HG03378 (cell line): ENCODE measurements at regions not wholly inside any gene's neighbourhood (a gene's known extent, or its start where the extent isn't known, plus 50 kb on each side); places are given as distances from the start of the nearest gene placed in this dataset.

Source experiments
- ATAC-seq: cut with Tn5 transposase; IDR thresholded peaks from one replicate; pipeline ENCODE4 v1.9.1; 2021; ENCODE audit warnings: mild to moderate bottlenecking, moderate library complexity; ENCODE audit not compliant: unreplicated experiment

DNA sequence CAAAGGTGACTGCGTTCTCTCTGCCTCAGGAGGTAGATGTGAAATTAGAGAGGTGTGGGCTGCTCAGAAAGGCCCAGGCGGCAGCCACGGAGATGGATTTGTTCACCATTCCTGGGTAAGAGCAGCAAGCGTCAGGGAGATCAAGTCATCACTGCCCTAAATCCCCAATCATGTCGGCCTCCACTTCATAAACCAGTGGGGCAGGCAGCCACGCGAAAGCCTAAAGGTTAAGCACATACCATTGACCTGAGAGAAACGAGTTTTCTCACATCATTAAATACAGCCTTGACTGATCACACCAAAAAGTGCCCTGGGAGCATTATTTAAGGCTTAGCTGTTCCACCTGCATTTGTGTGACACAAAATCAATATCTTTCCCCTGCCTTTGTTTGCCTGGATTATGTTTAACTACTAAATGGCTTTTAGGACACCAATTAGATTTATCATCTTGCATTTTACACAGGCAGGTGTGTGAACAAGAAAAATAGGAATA is 50.7 kb upstream of the FOXB1 start:
- ATAC-seq: no peak

DNA sequence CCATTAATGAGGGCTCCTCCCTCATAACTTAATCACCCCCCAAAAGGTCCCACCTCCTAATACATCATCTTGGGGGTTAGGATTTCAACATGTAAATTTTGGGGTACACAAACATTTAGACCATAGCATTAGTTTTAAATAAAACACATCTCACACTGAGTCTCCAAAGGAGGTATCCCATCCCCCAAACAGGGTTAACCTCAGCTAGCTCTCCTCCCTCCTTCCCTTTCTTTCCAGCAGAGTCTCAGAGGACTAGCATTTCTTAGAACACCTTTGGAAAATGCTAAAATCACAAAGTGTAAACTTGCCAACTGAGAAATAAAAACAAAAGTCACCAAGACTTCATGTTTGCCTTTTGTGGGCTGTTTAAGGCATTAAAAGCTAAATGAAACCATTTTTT is 51.2 kb upstream of the FOXB1 start:
- ATAC-seq: no peak

DNA sequence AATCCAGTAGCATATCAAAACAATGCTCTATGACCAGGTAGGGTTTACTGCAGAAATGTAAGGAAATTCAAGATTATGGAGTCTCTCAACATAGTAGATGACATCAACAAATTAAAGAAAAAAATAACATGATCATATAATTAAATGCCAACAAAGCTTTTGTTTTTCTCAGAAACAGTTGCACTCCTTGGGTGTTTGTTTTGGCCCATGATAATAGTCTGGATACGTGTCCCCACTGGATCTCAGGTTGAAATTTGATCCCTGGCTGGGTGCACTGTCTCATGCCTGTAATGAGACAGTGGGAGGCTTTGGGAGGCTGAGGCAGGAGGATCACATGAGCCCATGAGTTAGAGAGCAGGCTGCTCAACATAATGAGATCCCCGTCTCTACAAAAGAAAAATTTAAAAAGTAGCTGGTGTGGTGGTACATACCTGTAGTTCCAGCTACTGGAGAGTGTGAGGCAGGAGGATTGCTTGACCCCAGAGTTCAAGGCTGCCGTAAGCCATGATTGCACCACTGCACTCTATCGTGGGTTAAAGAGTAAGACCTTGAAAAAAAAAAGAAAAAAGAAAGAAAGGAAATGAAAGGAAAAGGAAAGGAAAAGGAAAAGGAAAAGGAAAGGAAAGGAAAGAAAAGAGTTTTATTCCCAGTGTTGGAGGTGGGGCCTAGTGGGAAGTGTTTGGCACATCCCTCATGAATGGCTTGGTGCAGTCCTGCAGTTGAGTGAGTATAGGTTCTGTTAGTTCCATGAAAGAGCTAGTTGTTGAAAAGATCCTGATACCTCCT is 53.3 kb upstream of the FOXB1 start:
- ATAC-seq: no peak

DNA sequence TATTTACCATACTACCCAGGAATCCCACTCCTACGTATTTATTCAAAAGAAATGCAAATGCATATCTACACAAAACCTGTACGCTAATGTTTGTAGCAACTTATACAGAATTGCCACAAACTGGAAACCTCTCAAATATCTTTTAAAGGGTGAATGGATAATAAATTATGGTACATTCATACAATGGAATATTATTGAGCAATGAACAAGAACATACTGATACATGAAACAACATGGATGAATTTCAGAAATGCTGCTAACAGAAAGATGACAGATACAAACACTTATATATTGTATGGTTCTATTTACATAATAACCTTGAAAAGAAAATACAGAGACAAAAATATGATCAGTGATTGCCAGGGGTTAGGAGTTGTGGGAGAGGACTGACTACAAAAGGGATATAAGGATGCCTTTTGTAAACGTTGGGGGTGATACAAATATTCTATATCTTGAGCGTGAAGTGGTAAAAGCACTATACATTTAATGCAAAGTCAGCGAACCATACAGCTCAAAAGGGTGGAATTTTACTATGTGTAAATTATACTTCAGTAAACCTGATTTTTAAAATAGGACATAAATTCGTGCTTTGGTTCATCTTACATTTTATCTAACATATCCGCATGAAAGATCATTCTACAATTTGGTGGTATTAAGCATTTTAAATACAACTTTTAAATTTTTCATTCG is 55.0 kb upstream of the FOXB1 start:
- ATAC-seq: no peak

DNA sequence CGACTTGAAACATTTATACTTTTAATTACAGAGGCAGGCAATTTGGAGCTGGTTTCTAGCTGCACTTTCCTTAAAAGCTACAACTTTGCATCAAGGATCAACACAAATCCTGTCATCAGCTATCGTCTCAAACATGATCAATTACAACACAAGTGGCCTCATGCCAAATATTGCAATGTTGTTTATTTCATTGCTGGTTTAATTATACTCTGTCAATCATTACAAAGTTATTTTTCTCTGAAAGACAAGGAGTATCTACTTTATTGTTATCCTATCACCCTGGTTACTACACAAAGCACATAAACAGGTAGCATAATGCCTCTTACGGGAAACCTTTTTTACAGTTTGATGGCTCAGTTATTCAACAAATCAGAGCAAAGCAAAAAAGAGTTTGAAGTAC is 58.0 kb upstream of the FOXB1 start:
- ATAC-seq: no peak

DNA sequence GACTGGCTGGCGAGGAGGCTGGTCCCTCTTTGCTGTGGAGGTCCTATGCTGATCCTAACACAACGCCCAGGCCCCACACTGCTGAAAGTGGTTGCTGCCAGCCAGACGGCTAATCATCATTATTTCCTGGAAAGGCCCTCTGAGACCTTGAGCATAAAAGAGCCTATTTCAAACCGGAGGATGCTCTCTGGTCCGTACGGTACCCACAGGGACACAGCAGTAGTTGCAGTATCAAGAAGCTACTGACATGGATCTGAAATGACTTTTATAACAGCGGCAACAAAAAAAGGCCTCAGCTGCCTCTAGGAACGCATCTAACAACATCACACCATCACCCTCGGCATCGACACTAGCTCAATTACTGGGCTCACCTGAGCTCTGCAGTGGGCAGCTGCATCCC is 59.1 kb upstream of the FOXB1 start:
- ATAC-seq: no peak

DNA sequence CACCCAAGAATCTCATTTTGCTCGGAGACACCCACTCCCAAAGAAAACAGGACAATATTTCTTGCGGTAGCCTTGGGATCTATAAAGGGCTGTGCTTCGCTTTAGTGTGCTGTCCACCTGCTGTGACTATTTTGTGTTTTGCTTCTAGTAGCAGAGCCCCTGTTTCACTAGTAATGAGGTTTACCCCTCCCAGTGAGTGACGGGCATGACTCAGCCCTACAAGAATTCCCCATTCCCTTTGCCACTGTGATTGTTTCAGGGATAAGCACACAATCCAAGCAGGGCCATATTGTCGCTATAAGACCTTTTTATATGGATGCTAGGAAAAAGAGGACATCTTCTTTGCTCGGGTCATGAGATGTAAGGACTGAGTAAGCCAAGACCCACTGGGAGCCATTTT is 62.5 kb upstream of the FOXB1 start:
- ATAC-seq: no peak

DNA sequence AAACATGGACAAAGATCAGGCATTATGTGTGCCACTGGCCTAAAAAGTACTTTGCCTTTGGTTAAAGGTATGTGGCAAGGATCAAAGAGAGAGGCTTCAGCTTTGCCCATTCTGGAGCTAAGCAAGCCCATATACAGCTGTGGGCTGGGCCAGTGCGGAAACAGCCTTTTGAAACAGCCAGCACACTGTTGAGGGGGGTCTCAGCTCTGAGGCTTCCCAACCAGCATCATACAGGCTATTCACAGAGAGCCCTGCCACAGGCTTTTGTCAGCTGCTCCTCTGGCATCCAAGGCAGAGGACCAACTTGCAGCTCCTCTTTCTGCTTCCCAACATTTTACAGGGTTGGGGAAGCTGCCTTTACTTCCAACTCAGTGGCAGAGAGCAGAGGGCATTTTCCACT is 63.2 kb upstream of the FOXB1 start:
- no peak for ATAC-seq

DNA sequence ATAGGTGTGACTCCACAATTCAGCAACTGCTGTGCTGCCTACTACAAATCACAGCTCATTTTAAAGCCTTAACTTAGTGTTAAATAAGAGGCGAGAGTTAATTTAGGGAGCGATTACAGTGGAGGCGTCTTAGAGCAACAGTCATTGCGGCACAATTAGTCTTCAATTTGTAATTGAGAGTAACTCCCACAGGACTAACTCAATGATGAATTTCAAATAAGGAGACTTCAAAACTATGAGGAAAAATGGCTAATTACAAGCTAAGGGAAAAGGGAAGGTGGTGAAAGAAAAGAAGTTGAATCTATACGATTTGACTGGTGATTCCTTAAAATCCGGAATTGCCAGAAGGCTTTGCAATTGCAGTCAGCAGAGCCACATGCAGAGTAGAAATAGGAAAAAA is 63.7 kb upstream of the FOXB1 start:
- no peak for ATAC-seq

DNA sequence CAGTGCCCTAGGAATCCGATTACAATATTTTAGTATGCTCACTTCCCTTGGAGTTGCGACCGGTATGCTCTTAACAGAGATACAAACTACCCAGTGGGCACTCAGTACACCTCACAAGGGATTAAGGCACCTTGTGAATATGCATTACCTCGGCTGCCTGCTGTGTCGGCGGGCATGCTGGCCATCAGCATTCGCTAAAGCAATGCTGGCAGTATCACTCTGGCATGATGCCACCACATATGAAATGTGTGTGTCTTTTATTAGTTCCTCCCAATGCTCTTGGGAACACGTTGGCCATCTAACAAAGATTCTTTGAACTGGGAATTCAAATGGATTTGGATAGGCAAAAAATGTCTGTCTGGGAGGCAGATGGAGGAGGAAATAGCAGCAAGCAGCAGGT is 67.4 kb upstream of the FOXB1 start:
- ATAC-seq: no peak

DNA sequence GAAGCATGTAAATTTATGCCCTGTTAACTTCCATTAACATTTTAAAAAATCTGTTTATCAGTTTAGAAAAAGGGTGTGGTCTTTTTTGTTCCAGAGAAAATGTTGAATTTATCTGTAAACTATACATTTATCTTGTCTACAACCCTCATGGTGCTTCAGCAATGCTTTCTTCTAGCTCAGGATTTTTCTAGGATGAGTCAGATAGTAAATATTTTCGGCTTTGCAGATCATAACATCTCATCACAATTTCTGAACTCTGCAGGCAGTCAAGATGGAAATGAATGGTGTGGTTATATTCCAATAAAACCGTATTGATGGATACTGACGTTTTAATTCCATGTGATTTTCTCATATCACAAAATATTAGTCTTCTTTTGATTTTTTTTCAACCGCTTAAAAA is 70.5 kb upstream of the FOXB1 start:
- ATAC-seq: no peak

DNA sequence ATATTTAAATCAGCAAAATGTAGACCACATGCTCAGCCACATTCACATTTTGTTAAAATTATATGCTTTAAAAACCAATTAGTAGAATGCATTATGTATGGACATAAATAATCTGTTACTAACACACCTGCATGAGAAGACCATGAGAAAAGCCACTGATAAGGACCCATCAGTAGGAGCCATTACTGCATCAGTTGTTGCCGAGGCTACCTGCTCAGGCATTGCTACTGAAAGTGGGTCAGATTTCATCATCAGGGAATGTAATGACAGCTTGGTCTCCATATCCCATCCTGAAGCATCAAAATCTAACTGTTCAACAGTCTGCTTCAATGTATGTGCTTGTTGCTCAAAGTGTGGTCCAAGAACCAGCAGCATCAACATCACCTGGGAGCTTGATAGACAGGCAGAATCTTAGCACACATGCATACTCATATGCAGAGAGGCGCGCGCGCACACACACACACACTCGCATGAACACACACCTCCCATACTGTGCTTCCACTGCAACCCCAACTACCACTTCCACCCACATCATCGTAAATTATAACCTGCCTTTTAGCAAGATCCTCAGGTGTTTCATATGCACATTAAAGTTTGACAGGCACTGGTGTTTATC is 72.4 kb upstream of the FOXB1 start:
- no peak for ATAC-seq

DNA sequence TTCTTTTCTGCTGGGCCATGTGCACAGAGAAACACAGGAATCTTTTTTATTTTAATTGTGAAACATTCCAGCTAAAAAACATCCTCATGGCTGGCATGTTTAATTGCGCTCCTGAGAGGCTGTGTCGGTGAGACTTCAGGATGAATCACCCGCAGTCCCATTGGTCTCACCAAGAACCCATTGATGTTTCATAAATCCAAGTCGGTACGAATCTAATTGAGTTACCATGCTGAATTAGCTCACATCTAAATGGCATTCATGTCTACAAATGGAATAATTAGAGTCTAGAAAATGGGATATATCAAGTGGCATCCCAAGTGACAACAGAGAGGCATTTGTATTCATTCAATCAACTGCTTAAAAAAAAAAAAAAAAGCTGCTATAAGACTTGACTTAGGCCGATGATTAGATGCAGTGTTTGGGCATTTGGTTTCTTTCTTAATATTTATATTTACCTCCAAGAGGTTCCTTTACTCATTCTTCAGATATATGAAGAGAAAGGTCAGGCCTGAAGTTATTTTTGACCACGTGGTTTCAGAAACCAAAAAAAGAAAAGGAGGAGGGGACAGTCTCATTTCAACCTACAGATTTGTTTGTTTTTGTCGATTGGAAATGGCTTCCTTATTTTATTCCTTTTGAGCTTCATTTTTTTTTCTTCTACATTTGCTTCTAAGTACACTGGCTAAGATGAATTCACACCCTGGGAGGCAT is 79.1 kb upstream of the FOXB1 start:
- ATAC-seq: no peak

DNA sequence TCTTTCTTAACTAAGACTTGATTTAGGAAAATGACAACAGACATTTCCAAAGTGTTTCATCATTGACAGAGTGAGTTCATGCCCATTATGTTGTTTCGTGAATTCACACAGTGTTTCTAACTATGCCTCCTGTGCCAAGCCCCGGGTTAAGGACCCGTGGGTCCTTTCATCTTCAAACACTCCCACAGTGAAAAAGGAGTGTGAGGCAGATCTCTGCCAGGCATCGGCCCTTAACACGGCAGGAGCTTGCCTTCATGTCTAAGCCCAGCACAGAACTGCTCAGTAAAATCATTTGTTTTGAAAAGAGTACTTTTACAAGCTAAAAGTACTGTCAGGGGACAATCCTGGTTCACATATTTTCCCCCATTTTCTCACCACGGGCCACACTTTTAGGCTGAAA is 80.0 kb upstream of the FOXB1 start:
- no peak for ATAC-seq

DNA sequence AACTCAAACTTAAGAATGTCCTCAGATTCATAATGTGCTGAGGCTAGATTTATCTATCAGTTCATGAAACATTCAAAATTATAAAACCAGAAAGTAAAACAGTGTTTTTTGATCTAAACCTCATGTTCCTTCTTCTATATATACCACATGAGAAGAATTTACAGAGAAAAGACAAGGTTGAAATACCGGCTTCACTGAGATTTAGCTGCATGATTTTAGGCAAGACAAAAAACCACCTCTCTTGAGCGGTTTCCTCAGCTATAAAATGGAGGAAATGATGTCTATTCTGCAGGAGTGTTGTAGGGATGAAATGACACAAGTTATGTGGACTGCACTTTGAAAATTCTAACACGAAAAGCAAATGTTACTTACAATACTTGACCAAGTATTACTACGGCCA is 80.6 kb upstream of the FOXB1 start:
- ATAC-seq: no peak

DNA sequence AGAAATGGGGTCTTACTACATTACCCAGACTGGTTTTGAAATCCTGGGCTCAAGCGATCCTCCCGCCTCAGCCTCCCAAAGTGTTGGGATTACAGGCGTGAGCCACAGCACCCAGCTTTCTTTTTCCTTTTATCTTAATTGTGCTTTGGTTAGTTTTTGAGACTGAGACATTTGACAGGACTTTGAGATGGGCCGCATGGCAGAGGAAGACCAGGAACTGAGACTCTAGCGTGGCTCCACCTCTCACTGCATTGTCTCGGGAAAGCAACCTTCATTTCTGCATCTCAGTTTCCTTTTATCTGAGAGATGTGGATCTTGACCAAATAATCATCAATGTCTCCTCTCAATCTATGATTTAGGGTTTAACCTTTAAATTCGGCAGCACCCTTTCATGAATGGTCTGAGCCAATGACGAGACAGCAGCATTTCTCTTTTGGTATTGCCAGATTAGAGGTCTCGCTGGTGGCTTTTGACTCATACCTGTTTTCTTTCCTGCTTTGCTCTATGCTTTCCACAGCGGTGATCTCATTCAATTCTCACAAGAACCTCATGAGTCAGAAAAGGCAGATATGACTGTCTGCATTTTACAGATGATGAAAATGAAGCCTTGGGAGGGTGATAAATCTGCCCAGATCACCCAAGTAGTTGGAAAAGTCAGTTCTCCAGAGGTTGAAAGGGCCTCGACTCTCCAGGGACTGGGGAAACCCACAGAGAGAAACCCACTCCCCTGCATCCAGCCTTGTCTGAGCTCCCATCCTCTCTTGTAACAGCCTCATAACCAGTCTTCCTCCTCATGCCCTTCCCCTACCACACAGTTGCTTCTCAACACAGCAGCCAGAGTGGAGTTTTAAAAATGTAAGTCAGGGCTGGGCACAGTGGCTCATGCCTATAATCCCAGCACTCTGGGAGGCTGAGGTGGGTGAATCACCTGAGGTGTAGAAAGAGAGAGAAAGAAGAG is 84.8 kb upstream of the FOXB1 start:
- peak; percentile 81 for ATAC-seq

DNA sequence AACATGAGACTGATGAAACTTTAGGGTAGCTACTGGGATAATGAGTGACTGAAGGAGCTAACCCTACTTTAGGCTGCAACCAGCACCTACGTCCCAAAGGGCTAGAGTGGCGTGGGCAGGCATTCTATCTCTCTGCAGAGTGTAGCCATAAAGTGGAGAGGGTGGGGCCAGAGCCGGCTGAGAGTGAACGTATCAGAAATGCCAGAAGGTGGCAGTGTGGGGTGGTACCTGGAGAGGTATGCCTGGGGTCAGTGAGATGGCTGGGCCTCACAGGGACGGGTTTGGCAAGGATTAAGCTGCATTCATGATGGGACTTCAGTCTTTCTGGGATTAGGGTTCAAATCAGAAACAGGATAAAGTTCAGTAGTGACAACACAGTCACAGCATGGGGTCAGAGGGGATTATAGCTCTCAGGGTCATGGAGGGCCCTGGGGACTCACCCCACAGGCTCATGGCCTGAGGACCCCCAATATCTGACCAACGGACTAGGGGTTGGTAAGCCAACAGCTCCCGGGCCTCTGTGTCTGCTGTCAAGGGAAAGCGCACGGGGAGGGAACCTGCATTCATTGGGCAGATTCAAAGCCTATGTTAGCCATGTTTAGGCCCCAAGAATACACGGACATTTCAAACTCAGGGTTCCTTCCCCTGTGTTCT is 86.5 kb upstream of the FOXB1 start:
- peak; percentile 70 for ATAC-seq

DNA sequence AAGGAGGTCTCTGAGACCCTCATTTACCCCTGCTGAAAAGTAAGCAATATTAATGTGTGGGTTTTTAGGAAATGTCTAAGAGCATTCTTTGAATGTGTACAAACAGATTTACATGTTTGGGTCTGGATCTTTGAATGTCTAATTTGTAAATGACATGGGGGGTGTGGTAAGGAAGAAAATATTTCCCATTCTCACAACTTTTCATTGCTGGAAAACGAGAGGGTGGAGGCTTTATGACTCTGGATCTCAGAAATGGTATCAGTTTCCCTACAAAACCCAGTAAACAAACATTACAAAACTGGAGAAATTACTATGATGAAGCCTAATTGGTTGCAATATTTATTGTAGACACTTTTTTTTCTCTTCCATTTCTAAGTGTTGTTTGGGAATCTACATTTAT is 98.1 kb upstream of the FOXB1 start:
- ATAC-seq: no peak

DNA sequence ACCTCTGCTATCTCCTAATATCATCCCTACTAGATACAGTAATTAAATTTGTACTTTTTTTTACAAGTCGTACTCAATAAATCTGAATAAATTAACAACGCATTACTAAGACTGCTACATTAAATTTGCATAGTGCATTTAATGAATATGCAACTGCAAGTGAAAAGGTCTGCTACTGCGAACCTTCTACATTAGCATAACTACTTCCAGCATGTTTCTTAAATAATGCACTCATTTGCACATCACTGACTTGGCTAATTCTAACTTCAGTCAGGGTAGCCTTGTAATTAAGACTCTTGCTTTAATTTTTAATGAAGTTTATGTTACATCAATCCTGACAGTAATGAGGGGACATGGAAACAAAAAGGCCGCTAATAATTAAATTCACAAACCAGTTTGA is 98.9 kb upstream of the FOXB1 start:
- no peak for ATAC-seq
